Calu3 (cell line): ENCODE measurements at regions not wholly inside any gene's neighbourhood (a gene's known extent, or its start where the extent isn't known, plus 50 kb on each side); places are given as distances from the start of the nearest gene placed in this dataset.

ENCODE experiments used
- BruUV-seq: library from RNA; stranded (reverse); fragments of 400-500 nt; replicated peaks from 2 replicates; lab custom pipeline; 2021; lab: Mats Ljungman, UMichigan
- CTCF ChIA-PET: fragments of 300-600 bp; sonication (Branson Sonifier 250); formaldehyde crosslinking; loops from one replicate; lab custom pipeline; 2022; ENCODE audit warnings: antibody characterized with exemption; lab: Charles Lee
- DNase-seq: peaks from one replicate; pipeline ENCODE4 v3.0.0; 2022
- H3K27ac Mint-ChIP-seq: one replicate; pipeline ENCODE4 v1.8.0; 2022; ENCODE audit warnings: mixed read lengths; ENCODE audit not compliant: unreplicated experiment
- H3K27me3 Mint-ChIP-seq: one replicate; pipeline ENCODE4 v1.8.0; 2022; ENCODE audit warnings: mixed read lengths; ENCODE audit not compliant: unreplicated experiment
- H3K36me3 Mint-ChIP-seq: one replicate; pipeline ENCODE4 v1.8.0; 2022; ENCODE audit warnings: mild to moderate bottlenecking, moderate library complexity, mixed read lengths; ENCODE audit not compliant: insufficient read depth, unreplicated experiment
- H3K4me1 Mint-ChIP-seq: one replicate; pipeline ENCODE4 v1.8.0; 2022; ENCODE audit warnings: mild to moderate bottlenecking, low read depth, mixed read lengths; ENCODE audit not compliant: unreplicated experiment
- H3K4me3 Mint-ChIP-seq: one replicate; pipeline ENCODE4 v1.8.0; 2022; ENCODE audit warnings: mild to moderate bottlenecking, low read depth, moderate library complexity, mixed read lengths; ENCODE audit not compliant: unreplicated experiment
- H3K9me3 Mint-ChIP-seq: one replicate; pipeline ENCODE4 v1.8.0; 2022; ENCODE audit warnings: low read depth, mixed read lengths; ENCODE audit not compliant: unreplicated experiment
- CTCF ChIP-seq: fragments of 200-600 bp; IDR thresholded peaks from one replicate; pipeline ENCODE4 v1.8.0; 2022; ENCODE audit warnings: antibody characterized with exemption; ENCODE audit not compliant: unreplicated experiment
- intact Hi-C: fragments of 100-400 bp; cut with micrococcal nuclease; formaldehyde crosslinking; loops from one replicate; pipeline ENCODE4 v1.10.0; 2022; ENCODE audit not compliant: unreplicated experiment

GRCh38 chr3:31235062-31235700, 297.5 kb upstream of the STT3B start:
- H3K27ac Mint-ChIP-seq, result no peak overlapping the region
- DNase-seq, result no peak
- H3K27me3 Mint-ChIP-seq, result no peaks in the 10 kb centered on the region
- TF ChIP-seq CTCF, result no peak
- H3K9me3 Mint-ChIP-seq, result no peaks in the 10 kb centered on the region
- intact Hi-C loops, result no loop called here
- no TSS peak for BruUV-seq
- no peaks in the 10 kb centered on the region for H3K36me3 Mint-ChIP-seq
- no peaks in the 10 kb centered on the region for H3K4me1 Mint-ChIP-seq
- CTCF ChIA-PET, result no interaction called here
- H3K4me3 Mint-ChIP-seq, result no peak overlapping the region

- DNase-seq, result no peak
- no TSS peak for BruUV-seq
- Mint-ChIP-seq H3K27me3 (no peaks in the 10 kb centered on the region), H3K4me1 (no peaks in the 10 kb centered on the region), H3K27ac (no peak overlapping the region), H3K9me3 (no peaks in the 10 kb centered on the region), H3K36me3 (no peaks in the 10 kb centered on the region), H3K4me3 (no peak overlapping the region)
- CTCF ChIA-PET, result no interaction called here
- intact Hi-C loops, result no loop called here
- TF ChIP-seq CTCF, result no peak
These were observed 294.8 kb upstream of the STT3B start for GRCh38 chr3:31237887-31238286.

GRCh38 chr3:31240013-31240412, 292.7 kb upstream of the STT3B start:
- Mint-ChIP-seq H3K4me3 (no peak overlapping the region), H3K36me3 (no peaks in the 10 kb centered on the region), H3K4me1 (no peaks in the 10 kb centered on the region), H3K27ac (no peak overlapping the region), H3K27me3 (no peaks in the 10 kb centered on the region), H3K9me3 (no peaks in the 10 kb centered on the region)
- CTCF ChIA-PET, result interaction anchor here (1.4 kb wide), 1 partner anchor 292 kb away, joined by 4 read pairs; the partner anchor contains the start of gene STT3B
- TF ChIP-seq CTCF, result no peak
- no TSS peak for BruUV-seq
- intact Hi-C loops, result no loop called here
- DNase-seq, result no peak

- Mint-ChIP-seq H3K4me1 (no peaks in the 10 kb centered on the region), H3K36me3 (no peaks in the 10 kb centered on the region), H3K9me3 (no peaks in the 10 kb centered on the region), H3K4me3 (no peak overlapping the region), H3K27me3 (no peaks in the 10 kb centered on the region), H3K27ac (no peak overlapping the region)
- no TSS peak for BruUV-seq
- no peak for TF ChIP-seq CTCF
- no peak for DNase-seq
- CTCF ChIA-PET, result interaction anchor here (1.4 kb wide), 1 partner anchor 292 kb away, joined by 4 read pairs; the partner anchor contains the start of gene STT3B
- intact Hi-C loops, result no loop called here
These were observed 292.3 kb upstream of the STT3B start for GRCh38 chr3:31240466-31240865.
